ENCODE measurements at regions not wholly inside any gene's neighbourhood (a gene's known extent, or its start where the extent isn't known, plus 50 kb on each side); places are given as distances from the start of the nearest gene placed in this dataset.

- no peak for DNase-seq
Observed at GRCh38 chr4:115723621-115724020, 610.2 kb upstream of the NDST4 start.

- DNase-seq, result no peak
Observed at GRCh38 chr4:115720611-115721010, 607.2 kb upstream of the NDST4 start.

- no peak for DNase-seq
Observed at GRCh38 chr4:115711575-115711974, 598.2 kb upstream of the NDST4 start.

GRCh38 chr4:115688961-115689360 is 575.5 kb upstream of the NDST4 start:
- no peak for DNase-seq

GRCh38 chr4:115687052-115687755 is 573.8 kb upstream of the NDST4 start:
- no peak for DNase-seq

GRCh38 chr4:115678425-115678941 is 565.1 kb upstream of the NDST4 start:
- DNase-seq, result no peak

GRCh38 chr4:115675719-115676118 is 562.3 kb upstream of the NDST4 start:
- no peak for DNase-seq

GRCh38 chr4:115674485-115674884 is 561.1 kb upstream of the NDST4 start:
- DNase-seq, result no peak

- no peak for DNase-seq
Observed at GRCh38 chr4:115671581-115671980, 558.2 kb upstream of the NDST4 start.

GRCh38 chr4:115670930-115671329 is 557.5 kb upstream of the NDST4 start:
- DNase-seq, result no peak

GRCh38 chr4:115668396-115668795 is 555.0 kb upstream of the NDST4 start:
- no peak for DNase-seq

- no peak for DNase-seq
Observed at GRCh38 chr4:115664285-115664684, 550.9 kb upstream of the NDST4 start.

- no peak for DNase-seq
Observed at GRCh38 chr4:115660465-115660864, 547.0 kb upstream of the NDST4 start.

GRCh38 chr4:115657991-115658650 is 544.7 kb upstream of the NDST4 start:
- DNase-seq, result no peak

- DNase-seq, result no peak
Observed at GRCh38 chr4:115655626-115656025, 542.2 kb upstream of the NDST4 start.

- no peak for DNase-seq
Observed at GRCh38 chr4:115648786-115649185, 535.4 kb upstream of the NDST4 start.

- no peak for DNase-seq
Observed at GRCh38 chr4:115629270-115629669, 515.9 kb upstream of the NDST4 start.

- DNase-seq, result no peak
Observed at GRCh38 chr4:115609631-115610030, 496.2 kb upstream of the NDST4 start.

- no peak for DNase-seq
Observed at GRCh38 chr4:115607311-115607710, 493.9 kb upstream of the NDST4 start.

- no peak for DNase-seq
Observed at GRCh38 chr4:115596265-115597001, 483.0 kb upstream of the NDST4 start.

GRCh38 chr4:115580901-115581300 is 467.5 kb upstream of the NDST4 start:
- DNase-seq, result no peak

- no peak for DNase-seq
Observed at GRCh38 chr4:115575851-115576250, 462.4 kb upstream of the NDST4 start.

- DNase-seq, result no peak
Observed at GRCh38 chr4:115562506-115562905, 449.1 kb upstream of the NDST4 start.

- DNase-seq, result no peak
Observed at GRCh38 chr4:115548123-115548522, 434.7 kb upstream of the NDST4 start.
